ENCODE measurements at regions not wholly inside any gene's neighbourhood (a gene's known extent, or its start where the extent isn't known, plus 50 kb on each side); places are given as distances from the start of the nearest gene placed in this dataset.

DNA sequence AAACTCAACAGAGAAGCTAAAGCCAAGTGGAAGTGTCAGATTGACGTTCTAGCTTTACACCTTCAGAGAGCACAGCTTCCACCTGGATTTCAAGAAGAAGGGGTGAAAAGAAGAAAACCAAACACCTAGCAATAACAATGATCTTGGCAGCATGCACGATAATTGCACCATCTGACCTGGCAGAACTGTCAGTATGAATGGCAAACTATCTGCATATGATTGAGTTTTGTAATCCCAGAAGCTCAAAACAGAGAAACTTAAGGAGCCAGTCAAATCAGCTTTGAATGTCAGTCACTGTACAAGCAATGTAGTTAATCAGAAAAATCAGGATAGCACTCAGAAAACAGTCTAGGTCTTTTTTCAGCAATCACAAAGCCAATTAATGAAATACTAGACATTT, 427.1 kb downstream of the ZFHX3 start:
- TF ChIP-seq CTCF (conservative IDR thresholded peaks at IDR 0.05; ENCODE audit: low read depth, low read length) = no peak

GRCh38 chr16:72620348-72620747, 427.6 kb downstream of the ZFHX3 start:
- H3K27ac ChIP-seq = no peak overlapping the region
- TF ChIP-seq CTCF (conservative IDR thresholded peaks at IDR 0.05; ENCODE audit: low read depth, low read length) = no peak

More for the DNA sequence above, 427.1 kb downstream of the ZFHX3 start:
- no peak overlapping the region for H3K9ac ChIP-seq
- no peak overlapping the region for H3K4me2 ChIP-seq
- H2AFZ ChIP-seq (ENCODE audit: low read depth) = no peak overlapping the region
- no peaks in the 10 kb centered on the region for H4K20me1 ChIP-seq (ENCODE audit: insufficient read depth)
- H3K27me3 ChIP-seq (ENCODE audit: insufficient read depth, low read depth) = no peaks in the 10 kb centered on the region
- H3K4me1 ChIP-seq (ENCODE audit: low read depth, poor library complexity, severe bottlenecking) = no peaks in the 10 kb centered on the region
- no peak overlapping the region for H3K27ac ChIP-seq
- no peak overlapping the region for H3K4me3 ChIP-seq (IDR thresholded peaks at IDR 0.05; ENCODE audit: insufficient read depth, low read depth, low read length)
- no peaks in the 10 kb centered on the region for H3K36me3 ChIP-seq (ENCODE audit: insufficient read depth)
- H3K79me2 ChIP-seq (ENCODE audit: insufficient read depth, low read depth) = no peaks in the 10 kb centered on the region

DNA sequence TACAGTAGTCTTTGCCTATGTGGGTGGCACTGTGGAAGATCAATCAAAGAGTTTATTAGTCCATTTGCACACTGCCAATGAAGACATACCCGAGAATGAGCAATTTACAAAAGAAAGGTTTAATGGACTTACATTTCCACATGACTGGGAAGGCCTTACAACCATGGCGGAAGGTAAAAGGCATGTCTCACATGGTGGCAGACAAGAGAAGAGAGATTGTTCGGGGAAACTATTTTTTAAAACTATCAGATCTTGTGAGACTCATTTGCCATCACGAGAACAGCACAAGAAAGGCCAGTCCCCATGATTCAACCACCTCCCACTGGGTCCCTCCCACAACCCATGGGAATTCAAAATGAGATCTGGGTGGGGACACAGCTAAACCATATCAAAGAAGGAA, 432.1 kb downstream of the ZFHX3 start:
- Histone ChIP-seq H3K79me2 (ENCODE audit: insufficient read depth, low read depth) (no peaks in the 10 kb centered on the region), H3K4me2 (no peak overlapping the region)
- TF ChIP-seq CTCF (conservative IDR thresholded peaks at IDR 0.05; ENCODE audit: low read depth, low read length) = no peak

More at GRCh38 chr16:72620348-72620747, 427.6 kb downstream of the ZFHX3 start:
- Histone ChIP-seq H3K27me3 (ENCODE audit: insufficient read depth, low read depth) (no peaks in the 10 kb centered on the region), H3K4me1 (ENCODE audit: low read depth, poor library complexity, severe bottlenecking) (no peaks in the 10 kb centered on the region), H2AFZ (ENCODE audit: low read depth) (no peak overlapping the region), H3K36me3 (ENCODE audit: insufficient read depth) (no peaks in the 10 kb centered on the region), H4K20me1 (ENCODE audit: insufficient read depth) (no peaks in the 10 kb centered on the region), H3K79me2 (ENCODE audit: insufficient read depth, low read depth) (no peaks in the 10 kb centered on the region), H3K9ac (no peak overlapping the region), H3K4me2 (no peak overlapping the region), H3K4me3 (IDR thresholded peaks at IDR 0.05; ENCODE audit: insufficient read depth, low read depth, low read length) (no peak overlapping the region)

GRCh38 chr16:72612718-72613117, 435.2 kb downstream of the ZFHX3 start:
- Histone ChIP-seq H3K4me1 (ENCODE audit: low read depth, poor library complexity, severe bottlenecking) (no peaks in the 10 kb centered on the region), H4K20me1 (ENCODE audit: insufficient read depth) (no peaks in the 10 kb centered on the region), H3K36me3 (ENCODE audit: insufficient read depth) (no peaks in the 10 kb centered on the region), H3K27ac (no peak overlapping the region), H3K4me3 (IDR thresholded peaks at IDR 0.05; ENCODE audit: insufficient read depth, low read depth, low read length) (no peak overlapping the region), H2AFZ (ENCODE audit: low read depth) (no peak overlapping the region), H3K27me3 (ENCODE audit: insufficient read depth, low read depth) (no peaks in the 10 kb centered on the region), H3K79me2 (ENCODE audit: insufficient read depth, low read depth) (no peaks in the 10 kb centered on the region), H3K9ac (no peak overlapping the region), H3K4me2 (no peak overlapping the region)
- TF ChIP-seq CTCF (conservative IDR thresholded peaks at IDR 0.05; ENCODE audit: low read depth, low read length) = no peak

More for the DNA sequence above, 432.1 kb downstream of the ZFHX3 start:
- no peaks in the 10 kb centered on the region for H4K20me1 ChIP-seq (ENCODE audit: insufficient read depth)
- no peaks in the 10 kb centered on the region for H3K4me1 ChIP-seq (ENCODE audit: low read depth, poor library complexity, severe bottlenecking)
- H3K9ac ChIP-seq = no peak overlapping the region
- no peak overlapping the region for H2AFZ ChIP-seq (ENCODE audit: low read depth)
- no peak overlapping the region for H3K27ac ChIP-seq
- no peaks in the 10 kb centered on the region for H3K36me3 ChIP-seq (ENCODE audit: insufficient read depth)
- no peaks in the 10 kb centered on the region for H3K27me3 ChIP-seq (ENCODE audit: insufficient read depth, low read depth)
- H3K4me3 ChIP-seq (IDR thresholded peaks at IDR 0.05; ENCODE audit: insufficient read depth, low read depth, low read length) = no peak overlapping the region
